Endothelial cell of umbilical vein (primary cell): ENCODE measurements at regions not wholly inside any gene's neighbourhood (a gene's known extent, or its start where the extent isn't known, plus 50 kb on each side); places are given as distances from the start of the nearest gene placed in this dataset.

Experiments used
- BruUV-seq: library from RNA; stranded (reverse); fragments of 400-500 nt; replicated peaks from 2 replicates; lab custom pipeline; 2021; lab: Mats Ljungman, UMichigan
- CTCF ChIA-PET: fragments of 300-600, 350-600 bp; sonication (Branson Sonifier 250); formaldehyde crosslinking; loops from one replicate; lab custom pipeline; 2021; ENCODE audit warnings: antibody characterized with exemption, inconsistent platforms; lab: Charles Lee
- POLR2A ChIA-PET: fragments of 300-600, 350-600 bp; sonication (Branson Sonifier 250); formaldehyde crosslinking; loops from one replicate; lab custom pipeline; 2021; ENCODE audit warnings: antibody characterized with exemption, inconsistent platforms; lab: Charles Lee
- DNase-seq: peaks from one replicate; pipeline ENCODE4 v3.0.0-alpha.2; 2011; ENCODE audit warnings: low read depth, low spot score
- FAIRE-seq: peaks from 2 replicates; lab custom pipeline; 2011; peaks lifted over from hg19 to GRCh38; lab: Jason Lieb, UNC
- H2AFZ ChIP-seq: 2 replicates; pipeline ENCODE4 v1.6.0; 2012; ENCODE audit warnings: low read depth, low read length, control low read depth, inconsistent platforms
- H3K27ac ChIP-seq: 2 replicates; pipeline ENCODE4 v1.5.1; 2011; ENCODE audit warnings: low read depth, mild to moderate bottlenecking, control low read depth, low read length, moderate library complexity; ENCODE audit not compliant: insufficient read depth
- H3K27me3 ChIP-seq, 2 experiments: 2 replicates each; pipeline versions ENCODE4 v1.6.0 to v1.6.1; 2011; ENCODE audit warnings: low read length in 2 of 2, mixed read lengths in 1 of 2; ENCODE audit not compliant: control insufficient read depth in 2 of 2, insufficient read depth in 2 of 2
- H3K36me3 ChIP-seq, 2 experiments: 2 replicates in 1 of 2; 3 replicates in 1 of 2; pipeline ENCODE4 v1.5.1; 2011; ENCODE audit warnings: low read length in 2 of 2, mild to moderate bottlenecking in 1 of 2, moderate library complexity in 1 of 2; ENCODE audit not compliant: control insufficient read depth in 2 of 2, insufficient read depth in 2 of 2; ENCODE audit errors: extremely low read depth in 1 of 2
- H3K4me1 ChIP-seq: 3 replicates; pipeline ENCODE4 v1.5.1; 2011; ENCODE audit warnings: mild to moderate bottlenecking, low read length; ENCODE audit not compliant: control insufficient read depth, insufficient read depth; ENCODE audit errors: extremely low read depth
- H3K4me2 ChIP-seq: 2 replicates; pipeline ENCODE4 v1.6.1; 2011; ENCODE audit warnings: low read length, control low read depth, mixed read lengths; ENCODE audit not compliant: insufficient read depth
- H3K4me3 ChIP-seq, 3 experiments: fragments of 200-600 bp in 1 of 3; sonication (generic), shearing (Covaris generic) in 1 of 3; replicated peaks in 1 of 3; 2 replicates each; pipeline ENCODE4 v1.5.1; 2011 to 2016; ENCODE audit warnings: control low read depth in 3 of 3, low read length in 3 of 3, mild to moderate bottlenecking in 2 of 3, inconsistent platforms in 1 of 3, low read depth in 1 of 3, moderate library complexity in 1 of 3; ENCODE audit not compliant: insufficient read depth in 1 of 3
- H3K79me2 ChIP-seq: 2 replicates; pipeline ENCODE4 v1.6.0; 2012; ENCODE audit warnings: low read length, inconsistent platforms; ENCODE audit not compliant: control insufficient read depth, insufficient read depth
- H3K9ac ChIP-seq: replicated peaks from 2 replicates; pipeline ENCODE3; 2011; ENCODE audit warnings: low read length, control low read depth; ENCODE audit not compliant: insufficient read depth; ENCODE audit errors: extremely low read depth
- H3K9me1 ChIP-seq: replicated peaks from 3 replicates; pipeline ENCODE4 v1.6.0; 2011; ENCODE audit warnings: mild to moderate bottlenecking, low read length; ENCODE audit not compliant: control insufficient read depth, insufficient read depth; ENCODE audit errors: extremely low read depth
- H3K9me3 ChIP-seq: replicated peaks from 2 replicates; pipeline ENCODE4 v1.5.1; 2012; ENCODE audit warnings: low read length, inconsistent platforms; ENCODE audit not compliant: control insufficient read depth, insufficient read depth
- H4K20me1 ChIP-seq: replicated peaks from 2 replicates; pipeline ENCODE3; 2011; ENCODE audit warnings: mild to moderate bottlenecking, low read length; ENCODE audit not compliant: control insufficient read depth, insufficient read depth; ENCODE audit errors: extremely low read depth
- EZH2 ChIP-seq: IDR thresholded peaks from 2 replicates; pipeline ENCODE4 v1.6.1; 2012; ENCODE audit warnings: borderline replicate concordance, low read depth, mild to moderate bottlenecking, moderate library complexity, low read length, inconsistent platforms; ENCODE audit not compliant: severe bottlenecking
- FOS ChIP-seq: IDR thresholded peaks from 2 replicates; pipeline ENCODE4 v1.6.1; 2011; ENCODE audit warnings: mild to moderate bottlenecking, low read length, moderate library complexity, borderline replicate concordance; ENCODE audit not compliant: insufficient read depth
- GATA2 ChIP-seq: IDR thresholded peaks from 2 replicates; pipeline ENCODE4 v1.7.0; 2011; ENCODE audit warnings: low read depth, mild to moderate bottlenecking, moderate library complexity, mixed read lengths, low read length; ENCODE audit not compliant: insufficient read length, insufficient read depth
- JUN ChIP-seq: IDR thresholded peaks from 2 replicates; pipeline ENCODE4 v1.6.1; 2011; ENCODE audit warnings: borderline replicate concordance, low read depth; ENCODE audit not compliant: insufficient read length, insufficient read depth
- MAX ChIP-seq: IDR thresholded peaks from 2 replicates; pipeline ENCODE4 v1.6.1; 2011; ENCODE audit not compliant: insufficient read depth, insufficient read length
- MYC ChIP-seq: IDR thresholded peaks from one replicate; pipeline ENCODE4 v1.6.1; 2011; ENCODE audit warnings: mild to moderate bottlenecking, low read depth, low read length
- POLR2A ChIP-seq: IDR thresholded peaks from 2 replicates; pipeline ENCODE4 v1.6.1; 2012; ENCODE audit warnings: low read depth, mild to moderate bottlenecking, control low read depth, low read length
- POLR2AphosphoS5 ChIP-seq: IDR thresholded peaks from 2 replicates; pipeline ENCODE4 v1.6.1; 2012; ENCODE audit warnings: low read depth, mild to moderate bottlenecking, control low read depth, low read length, moderate library complexity; ENCODE audit not compliant: insufficient read depth
- dilution Hi-C: fragments of 300-500 bp; cut with MboI; formaldehyde crosslinking; loops from one replicate; pipeline ENCODE4 v1.15.0; 2019; ENCODE audit warnings: low sequenced_read_pairs; ENCODE audit not compliant: extremely low pct_ligation_motif_present
- intact Hi-C: fragments of 100-400 bp; cut with micrococcal nuclease; formaldehyde crosslinking; loops from one replicate; pipeline ENCODE4 v1.10.0; 2022
- TF ChIP-seq, protein P1 (sequence below), 2 donors: IDR thresholded peaks; 1 replicate in 1 of 2; 2 replicates in 1 of 2; pipeline ENCODE4 v1.5.1; 2011; ENCODE audit warnings: low read length in 2 of 2, mild to moderate bottlenecking in 2 of 2, moderate library complexity in 2 of 2, control low read depth in 1 of 2, inconsistent platforms in 1 of 2, low read depth in 1 of 2; ENCODE audit not compliant: insufficient read depth in 1 of 2; ENCODE audit errors: extremely low read depth in 1 of 2

DNA sequence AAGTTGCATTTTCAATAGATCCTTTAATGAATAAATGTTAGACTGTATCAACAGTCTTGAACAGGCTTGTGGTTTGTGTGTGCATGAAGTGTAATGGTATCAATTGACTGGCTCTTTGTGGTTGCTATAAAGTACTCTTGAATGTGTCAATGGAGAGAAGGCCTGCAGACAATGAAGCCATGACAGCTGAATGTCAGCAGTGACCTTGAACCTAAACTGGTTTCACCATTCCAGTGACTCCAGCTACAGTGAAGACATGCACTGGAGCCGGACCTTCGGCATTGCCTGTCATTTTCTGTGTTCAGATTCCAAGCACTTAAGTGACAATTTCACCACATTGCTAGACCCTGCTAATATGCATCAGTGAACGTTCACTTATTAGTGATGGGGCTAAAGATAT lies 276.0 kb upstream of the TMEM161B start:
- intact Hi-C loops, result no loop called here
- no peak overlapping the region for H3K9ac ChIP-seq
- TF ChIP-seq, protein P1, sequence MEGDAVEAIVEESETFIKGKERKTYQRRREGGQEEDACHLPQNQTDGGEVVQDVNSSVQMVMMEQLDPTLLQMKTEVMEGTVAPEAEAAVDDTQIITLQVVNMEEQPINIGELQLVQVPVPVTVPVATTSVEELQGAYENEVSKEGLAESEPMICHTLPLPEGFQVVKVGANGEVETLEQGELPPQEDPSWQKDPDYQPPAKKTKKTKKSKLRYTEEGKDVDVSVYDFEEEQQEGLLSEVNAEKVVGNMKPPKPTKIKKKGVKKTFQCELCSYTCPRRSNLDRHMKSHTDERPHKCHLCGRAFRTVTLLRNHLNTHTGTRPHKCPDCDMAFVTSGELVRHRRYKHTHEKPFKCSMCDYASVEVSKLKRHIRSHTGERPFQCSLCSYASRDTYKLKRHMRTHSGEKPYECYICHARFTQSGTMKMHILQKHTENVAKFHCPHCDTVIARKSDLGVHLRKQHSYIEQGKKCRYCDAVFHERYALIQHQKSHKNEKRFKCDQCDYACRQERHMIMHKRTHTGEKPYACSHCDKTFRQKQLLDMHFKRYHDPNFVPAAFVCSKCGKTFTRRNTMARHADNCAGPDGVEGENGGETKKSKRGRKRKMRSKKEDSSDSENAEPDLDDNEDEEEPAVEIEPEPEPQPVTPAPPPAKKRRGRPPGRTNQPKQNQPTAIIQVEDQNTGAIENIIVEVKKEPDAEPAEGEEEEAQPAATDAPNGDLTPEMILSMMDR (IDR thresholded peaks at IDR 0.05; ENCODE audit: extremely low read depth in 1 of 2, insufficient read depth in 1 of 2, low read depth in 1 of 2, low read length in 2 of 2), result no peak
- TF ChIP-seq FOS, result no peak
- TF ChIP-seq MAX, result no peak
- TF ChIP-seq EZH2, result no peak
- TF ChIP-seq JUN, result no peak
- POLR2A ChIA-PET, result no interaction called here
- dilution Hi-C loops, result no loop called here
- no peaks in the 10 kb centered on the region for H3K79me2 ChIP-seq
- no peaks in the 10 kb centered on the region for H3K4me1 ChIP-seq
- no peaks in the 10 kb centered on the region for H3K9me1 ChIP-seq
- FAIRE-seq, result peak; percentile 15
- no TSS peak for BruUV-seq
- H3K9me3 ChIP-seq, result no peaks in the 10 kb centered on the region
- no peak overlapping the region for H2AFZ ChIP-seq
- no peak overlapping the region for H3K4me3 ChIP-seq
- no peaks in the 10 kb centered on the region for H3K27me3 ChIP-seq
- H3K36me3 ChIP-seq, result no peaks in the 10 kb centered on the region
- no peak overlapping the region for H3K27ac ChIP-seq
- no peaks in the 10 kb centered on the region for H4K20me1 ChIP-seq
- CTCF ChIA-PET, result no interaction called here
- DNase-seq, result no peak
- H3K4me2 ChIP-seq, result no peak overlapping the region

DNA sequence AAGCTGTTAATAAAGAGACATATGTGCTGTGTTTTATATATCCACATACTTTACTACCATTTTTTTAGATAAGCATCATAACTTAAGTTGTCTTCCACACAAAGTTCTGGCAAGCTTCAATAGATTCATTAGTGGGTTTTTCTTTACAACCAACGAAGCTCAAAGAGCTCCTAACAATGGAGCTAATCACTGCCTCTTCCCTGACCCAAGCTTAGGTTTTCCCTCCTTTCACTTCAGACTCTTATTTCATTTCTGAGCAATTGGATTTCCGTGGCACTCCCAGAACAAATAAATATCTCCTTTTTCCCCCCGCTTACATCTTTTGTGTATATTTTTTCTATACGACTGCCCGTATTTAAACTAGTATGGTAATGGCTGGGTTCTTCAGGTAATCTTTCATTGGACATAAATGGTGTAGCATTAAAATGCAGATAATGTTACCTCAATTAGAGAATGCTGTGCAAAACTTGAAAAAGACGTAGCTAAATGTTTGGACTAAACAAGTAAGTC lies 275.5 kb upstream of the TMEM161B start:
- DNase-seq (no peak), FAIRE-seq (no peak)
- no peaks in the 10 kb centered on the region for H4K20me1 ChIP-seq
- H3K9ac ChIP-seq, result no peak overlapping the region
- TF ChIP-seq, protein P1 (IDR thresholded peaks at IDR 0.05; ENCODE audit: extremely low read depth in 1 of 2, insufficient read depth in 1 of 2, low read depth in 1 of 2, low read length in 2 of 2), result no peak
- TF ChIP-seq EZH2 (no peak), JUN (no peak), MAX (no peak), POLR2A (no peak), GATA2 (no peak), POLR2AphosphoS5 (no peak), FOS (no peak), MYC (no peak)
- POLR2A ChIA-PET, result no interaction called here
- CTCF ChIA-PET, result interaction anchor here (1.5 kb wide), 1 partner anchor 34 kb away, joined by 3 read pairs; no protein-coding TSS in a partner anchor
- no peaks in the 10 kb centered on the region for H3K9me1 ChIP-seq
- H3K27me3 ChIP-seq, result no peaks in the 10 kb centered on the region
- BruUV-seq, result no TSS peak
- H3K27ac ChIP-seq, result no peak overlapping the region
- no peaks in the 10 kb centered on the region for H3K9me3 ChIP-seq
- H2AFZ ChIP-seq, result no peak overlapping the region
- no peak overlapping the region for H3K4me2 ChIP-seq
- intact Hi-C loops (no loop called here), dilution Hi-C loops (no loop called here)
- H3K4me3 ChIP-seq, result no peak overlapping the region
- H3K36me3 ChIP-seq, result no peaks in the 10 kb centered on the region
- H3K79me2 ChIP-seq, result no peaks in the 10 kb centered on the region
- H3K4me1 ChIP-seq, result no peaks in the 10 kb centered on the region
